ENCODE measurements at regions not wholly inside any gene's neighbourhood (a gene's known extent, or its start where the extent isn't known, plus 50 kb on each side); places are given as distances from the start of the nearest gene placed in this dataset.

- TF ChIP-seq CHD7 (IDR thresholded peaks at IDR 0.05; ENCODE audit: insufficient replicate concordance, low read length), result no peak
Measured at GRCh38 chr5:8436924-8437323, 568.0 kb downstream of the MTRR start (continued).

Measured in H1 (cell line).